Smooth muscle cell (in vitro differentiated cells): ENCODE measurements at regions not wholly inside any gene's neighbourhood (a gene's known extent, or its start where the extent isn't known, plus 50 kb on each side); places are given as distances from the start of the nearest gene placed in this dataset.

Experiments
- DNase-seq: peaks from one replicate; lab custom pipeline; 2025; ENCODE audit not compliant: unreplicated experiment; lab: John Stamatoyannopoulos, UW
- H2AFZ ChIP-seq: fragments of 200-600 bp; sonication (generic); 2 replicates; pipeline ENCODE4 v1.6.0; 2016; ENCODE audit warnings: antibody characterized with exemption, low read depth, mild to moderate bottlenecking
- H3F3A ChIP-seq: fragments of 200-600 bp; sonication (generic); 2 replicates; pipeline ENCODE4 v1.6.0; 2017; ENCODE audit warnings: antibody characterized with exemption, low read depth
- H3K27ac ChIP-seq: fragments of 200-600 bp; sonication (generic); 2 replicates; pipeline ENCODE4 v1.5.1; 2016; ENCODE audit warnings: low read depth, mild to moderate bottlenecking
- H3K27me3 ChIP-seq: fragments of 200-600 bp; sonication (generic); 2 replicates; pipeline ENCODE4 v1.6.1; 2016; ENCODE audit warnings: low read depth, mild to moderate bottlenecking
- H3K36me3 ChIP-seq: fragments of 200-600 bp; sonication (generic); 2 replicates; pipeline ENCODE4 v1.5.1; 2016; ENCODE audit warnings: low read depth
- H3K4me1 ChIP-seq: fragments of 200-600 bp; sonication (generic); 2 replicates; pipeline ENCODE4 v1.5.1; 2016; ENCODE audit warnings: low read depth
- H3K4me2 ChIP-seq: fragments of 200-600 bp; sonication (generic); 2 replicates; pipeline ENCODE4 v1.6.0; 2016; ENCODE audit warnings: mild to moderate bottlenecking
- H3K4me3 ChIP-seq: fragments of 200-600 bp; sonication (generic); 2 replicates; pipeline ENCODE4 v1.5.1; 2016; ENCODE audit warnings: mild to moderate bottlenecking
- H3K79me2 ChIP-seq: fragments of 200-600 bp; sonication (generic); 2 replicates; pipeline ENCODE4 v1.6.0; 2016; ENCODE audit warnings: low read depth, mild to moderate bottlenecking
- H3K9ac ChIP-seq: fragments of 200-600 bp; sonication (generic); 2 replicates; pipeline ENCODE4 v1.6.0; 2016; ENCODE audit warnings: low read depth
- H3K9me3 ChIP-seq: fragments of 200-600 bp; sonication (generic); replicated peaks from 2 replicates; pipeline ENCODE4 v1.5.1; 2016; ENCODE audit warnings: low read depth
- H4K20me1 ChIP-seq: fragments of 200-600 bp; sonication (generic); 2 replicates; pipeline ENCODE4 v1.6.0; 2016; ENCODE audit warnings: low read depth
- CTCF ChIP-seq: fragments of 200-600 bp; sonication (generic); IDR thresholded peaks from 2 replicates; pipeline ENCODE4 v1.5.1; 2017; ENCODE audit warnings: borderline replicate concordance, mild to moderate bottlenecking, antibody characterized with exemption; ENCODE audit not compliant: insufficient read depth, poor library complexity, severe bottlenecking
- WGBS: methylation state at CpG from one replicate; pipeline ENCODE4 v1.1.7; 2016; ENCODE audit warnings: low lambda C conversion rate; 5-methylcytosine and 5-hydroxymethylcytosine counted together

- Histone ChIP-seq H3K4me3 (no peak overlapping the region), H2AFZ (no peak overlapping the region), H3F3A (no peaks in the 10 kb centered on the region), H3K9me3 (no peaks in the 10 kb centered on the region), H3K27ac (no peak overlapping the region), H3K27me3 (peaks cover 3% of the 10 kb centered on the region), H3K4me1 (no peaks in the 10 kb centered on the region), H3K4me2 (no peak overlapping the region), H4K20me1 (no peaks in the 10 kb centered on the region), H3K79me2 (no peaks in the 10 kb centered on the region), H3K36me3 (no peaks in the 10 kb centered on the region), H3K9ac (no peak overlapping the region)
- no peak for TF ChIP-seq CTCF
- 72% methylated on average over 15 of the region's 16 CpGs for WGBS
- DNase-seq, result no peak
Observed at GRCh38 chr11:134579724-134580609, 167.9 kb upstream of the B3GAT1 start.

DNA sequence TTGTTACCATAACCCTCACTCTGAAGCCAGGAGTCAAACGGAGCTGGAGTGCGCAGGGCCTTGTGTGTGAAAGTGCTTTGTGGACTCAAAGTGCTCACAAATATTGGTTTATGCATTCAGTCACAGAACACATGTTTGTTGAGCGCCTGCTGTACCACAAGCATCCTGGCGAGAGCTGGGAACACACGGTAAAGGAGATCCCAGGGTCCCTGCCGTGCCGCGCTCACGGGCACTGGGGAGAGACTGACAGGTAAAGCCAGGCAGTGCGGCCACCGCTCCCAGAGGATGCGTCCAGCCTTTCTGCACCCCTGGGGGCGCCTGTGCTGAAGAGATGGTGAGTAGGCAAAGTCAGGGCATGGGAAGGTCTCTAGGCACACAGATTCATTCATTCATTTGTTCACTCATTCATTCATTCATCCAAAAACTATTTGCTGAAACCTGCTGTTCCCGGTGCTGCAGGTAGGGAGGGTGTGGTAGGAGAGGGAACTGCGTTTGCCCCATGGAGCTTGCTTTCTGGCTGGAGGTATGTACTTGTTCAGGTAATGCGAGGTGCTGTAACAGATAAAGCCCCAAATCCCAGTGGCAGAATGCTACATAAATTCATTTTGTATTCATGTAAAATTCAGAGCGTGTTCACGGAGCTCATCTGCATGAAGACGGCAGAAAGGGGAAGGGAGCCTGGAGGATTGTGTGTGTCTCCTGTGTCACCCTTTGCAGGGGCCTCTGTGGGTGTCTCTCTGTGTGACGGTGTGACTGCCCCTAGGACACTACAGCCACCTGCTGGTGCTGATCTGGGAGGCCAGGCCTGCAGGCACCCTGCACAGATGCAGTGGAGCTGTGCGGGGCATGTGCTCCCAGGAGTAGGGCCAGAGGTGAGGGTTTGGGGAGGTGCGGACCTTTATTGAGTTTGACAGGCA lies 167.0 kb upstream of the B3GAT1 start:
- Histone ChIP-seq H3F3A (no peaks in the 10 kb centered on the region), H3K4me2 (no peak overlapping the region), H3K9ac (no peak overlapping the region), H4K20me1 (no peaks in the 10 kb centered on the region), H3K4me1 (no peaks in the 10 kb centered on the region), H3K9me3 (no peaks in the 10 kb centered on the region), H2AFZ (no peak overlapping the region), H3K79me2 (no peaks in the 10 kb centered on the region), H3K36me3 (no peaks in the 10 kb centered on the region), H3K4me3 (no peak overlapping the region), H3K27ac (no peak overlapping the region), H3K27me3 (peaks cover 3% of the 10 kb centered on the region)
- TF ChIP-seq CTCF, result peak; percentile 6
- no peak for DNase-seq
- WGBS, result 89% methylated on average over 22 of the region's 22 CpGs

GRCh38 chr11:134577751-134578395 lies 165.8 kb upstream of the B3GAT1 start:
- no peaks in the 10 kb centered on the region for H3K9me3 ChIP-seq
- no peak overlapping the region for H3K9ac ChIP-seq
- no peaks in the 10 kb centered on the region for H3K79me2 ChIP-seq
- no peaks in the 10 kb centered on the region for H3K4me1 ChIP-seq
- no peak for DNase-seq
- no peak overlapping the region for H3K4me2 ChIP-seq
- H3K27me3 ChIP-seq, result peaks cover 3% of the 10 kb centered on the region
- H3K4me3 ChIP-seq, result no peak overlapping the region
- no peaks in the 10 kb centered on the region for H4K20me1 ChIP-seq
- no peak overlapping the region for H3K27ac ChIP-seq
- no peaks in the 10 kb centered on the region for H3F3A ChIP-seq
- H3K36me3 ChIP-seq, result no peaks in the 10 kb centered on the region
- H2AFZ ChIP-seq, result no peak overlapping the region
- 86% methylated on average over 13 of the region's 13 CpGs for WGBS
- no peak for TF ChIP-seq CTCF
